HEK293 (cell line): ENCODE measurements at regions not wholly inside any gene's neighbourhood (a gene's known extent, or its start where the extent isn't known, plus 50 kb on each side); places are given as distances from the start of the nearest gene placed in this dataset.
A peak's percentile ranks its signal among the peaks of the same experiment; 100 is the strongest.
"Not testable (repeated sequence)": the region's sequence is repeated elsewhere in the genome, so short reads cannot be mapped to it uniquely, and the experiment has no call there.

ENCODE experiments used
- CTCF ChIA-PET: fragments of 350-600 bp; formaldehyde crosslinking; extraction: SDS; loops from one replicate; lab custom pipeline; 2021; ENCODE audit warnings: antibody characterized with exemption; lab: Yijun Ruan, JAX
- POLR2A ChIA-PET: fragments of 300-600 bp; formaldehyde crosslinking; extraction: SDS; loops from one replicate; lab custom pipeline; 2020; ENCODE audit warnings: antibody characterized with exemption, inconsistent platforms; lab: Yijun Ruan, JAX
- H3K27ac ChIP-seq: fragments of 200-500 bp; sonication (Bioruptor generic); 2 replicates; pipeline ENCODE4 v1.5.1; 2014; ENCODE audit warnings: low read depth, low read length, control low read depth, inconsistent platforms; ENCODE audit errors: extremely low read depth
- H3K36me3 ChIP-seq, 2 experiments: fragments of 200-500 bp in 1 of 2; sonication (Bioruptor generic) in 1 of 2; 1 replicate in 1 of 2; 2 replicates in 1 of 2; pipeline ENCODE4 v1.5.1; 2014 to 2017; ENCODE audit warnings: inconsistent platforms in 2 of 2, low read length in 2 of 2; ENCODE audit not compliant: control insufficient read depth in 2 of 2, insufficient read depth in 1 of 2
- H3K4me1 ChIP-seq: fragments of 200-500 bp; sonication (Bioruptor generic); 2 replicates; pipeline ENCODE4 v1.5.1; 2014; ENCODE audit warnings: mild to moderate bottlenecking, low read length, inconsistent platforms; ENCODE audit not compliant: control insufficient read depth, insufficient read depth
- H3K4me3 ChIP-seq: 2 replicates; pipeline ENCODE4 v1.5.1; 2011; ENCODE audit warnings: low read depth, mild to moderate bottlenecking, control low read depth, low read length, moderate library complexity
- H3K9me3 ChIP-seq: fragments of 200-500 bp; sonication (Bioruptor generic); 2 replicates; pipeline ENCODE4 v1.5.1; 2014; ENCODE audit warnings: low read depth, low read length, inconsistent platforms; ENCODE audit not compliant: control insufficient read depth, insufficient read depth
- HOXA7 ChIP-seq: sonication (generic); formaldehyde crosslinking; IDR thresholded peaks from 2 replicates; pipeline ENCODE4 v1.8.1; 2022; ENCODE audit warnings: missing genetic modification reagents, borderline replicate concordance
- KLF16 ChIP-seq: fragments of 450-650 bp; formaldehyde crosslinking; IDR thresholded peaks from 2 replicates; pipeline ENCODE4 v1.5.1; 2017; ENCODE audit warnings: missing biosample characterization, missing genetic modification characterization
- PRDM4 ChIP-seq: fragments of 450-650 bp; formaldehyde crosslinking; IDR thresholded peaks from 2 replicates; pipeline ENCODE4 v1.5.1; 2017; ENCODE audit warnings: missing biosample characterization, missing genetic modification characterization
- ZBTB10 ChIP-seq: fragments of 450-650 bp; formaldehyde crosslinking; IDR thresholded peaks from 2 replicates; pipeline ENCODE4 v1.5.1; 2016; ENCODE audit warnings: missing biosample characterization, missing genetic modification characterization
- ZBTB8A ChIP-seq: fragments of 450-650 bp; formaldehyde crosslinking; IDR thresholded peaks from 2 replicates; pipeline ENCODE4 v1.5.1; 2016; ENCODE audit warnings: missing biosample characterization, missing genetic modification characterization
- ZNF146 ChIP-seq: fragments of 450-650 bp; formaldehyde crosslinking; IDR thresholded peaks from 2 replicates; pipeline ENCODE4 v1.5.1; 2016; ENCODE audit warnings: missing biosample characterization, missing genetic modification characterization
- ZNF184 ChIP-seq: fragments of 450-650 bp; IDR thresholded peaks from 2 replicates; pipeline ENCODE4 v1.5.1; 2018; ENCODE audit warnings: missing biosample characterization, mild to moderate bottlenecking, missing genetic modification characterization
- ZNF274 ChIP-seq, 2 experiments: fragments of 200-500 bp in 1 of 2; fragments of 450-650 bp in 1 of 2; sonication (Bioruptor generic) in 1 of 2; formaldehyde crosslinking in 1 of 2; IDR thresholded peaks; 2 replicates each; pipeline versions ENCODE4 v1.5.1 to v1.6.1; 2014 to 2016; ENCODE audit warnings: borderline replicate concordance in 1 of 2, inconsistent platforms in 1 of 2, low read length in 1 of 2, missing biosample characterization in 1 of 2, missing genetic modification characterization in 1 of 2
- ZNF280D ChIP-seq: fragments of 450-650 bp; formaldehyde crosslinking; IDR thresholded peaks from 2 replicates; pipeline ENCODE4 v1.5.1; 2016; ENCODE audit warnings: missing biosample characterization, missing genetic modification characterization
- ZNF473 ChIP-seq: fragments of 450-650 bp; formaldehyde crosslinking; IDR thresholded peaks from 2 replicates; pipeline ENCODE4 v1.5.1; 2017; ENCODE audit warnings: missing biosample characterization, missing genetic modification characterization
- ZNF513 ChIP-seq: fragments of 450-650 bp; IDR thresholded peaks from 2 replicates; pipeline ENCODE4 v1.5.1; 2018; ENCODE audit warnings: missing biosample characterization, missing genetic modification characterization
- ZNF664 ChIP-seq: fragments of 450-650 bp; formaldehyde crosslinking; IDR thresholded peaks from 2 replicates; pipeline ENCODE4 v1.5.1; 2016; ENCODE audit warnings: missing biosample characterization, missing genetic modification characterization

- TF ChIP-seq ZNF280D (tag by site-specific recombination) (0 out of 2 replicates have a peak, but pooled peaks have one; percentile 14), ZNF146 (tag by site-specific recombination) (peak; percentile 91)
- TF ChIP-seq, all 188 proteins: peak for 2; not testable (repeated sequence) for 186
- H3K4me3 ChIP-seq, H3K36me3 ChIP-seq, H3K4me1 ChIP-seq, POLR2A ChIA-PET, H3K9me3 ChIP-seq, H3K27ac ChIP-seq, CTCF ChIA-PET: not testable (repeated sequence)
These were observed 96.5 kb downstream of the BRMS1L start for GRCh38 chr14:35922590-35922989.

GRCh38 chr14:35921745-35922144 lies 95.6 kb downstream of the BRMS1L start:
- TF ChIP-seq ZNF664 (no peak), ZNF184 (tag by site-specific recombination) (no peak), ZNF473 (no peak), ZNF146 (tag by site-specific recombination) (no peak), ZNF513 (tag by site-specific recombination) (no peak), HOXA7 (CRISPR knock-in tag) (no peak), ZBTB8A (tag by site-specific recombination) (no peak), KLF16 (tag by site-specific recombination) (no peak), PRDM4 (no peak), ZNF274 (IDR thresholded peaks at IDR 0.05; ENCODE audit: low read length) (no peak), ZNF274 (tag by site-specific recombination; IDR thresholded peaks at IDR 0.05; ENCODE audit: borderline replicate concordance) (no peak), ZBTB10 (tag by site-specific recombination) (no peak)
- POLR2A ChIA-PET: no interaction called here
- Histone ChIP-seq H3K9me3 (no peaks in the 10 kb centered on the region), H3K36me3 (no peaks in the 10 kb centered on the region), H3K4me3 (no peak overlapping the region), H3K27ac (no peak overlapping the region), H3K4me1 (no peaks in the 10 kb centered on the region)
- CTCF ChIA-PET: no interaction called here
